Thymus (tissue), 11 donors: ENCODE measurements at regions not wholly inside any gene's neighbourhood (a gene's known extent, or its start where the extent isn't known, plus 50 kb on each side); places are given as distances from the start of the nearest gene placed in this dataset.

Experiments
- DNase-seq, 9 donors: peaks; one replicate each; pipeline ENCODE4 v3.0.0-alpha.2; 2013; ENCODE audit warnings: low spot score in 9 of 9, low read depth in 6 of 9, missing footprints in 1 of 9
- H3K27ac ChIP-seq, 2 donors: one replicate each; pipeline ENCODE4 v1.5.1; 2013; ENCODE audit warnings: control low read depth in 1 of 2, low read depth in 1 of 2, low read length in 1 of 2, mild to moderate bottlenecking in 1 of 2, moderate library complexity in 1 of 2
- H3K27me3 ChIP-seq, 2 donors: one replicate each; pipeline ENCODE4 v1.5.1; 2013; ENCODE audit warnings: low read length in 1 of 2; ENCODE audit not compliant: control insufficient read depth in 2 of 2, insufficient read depth in 1 of 2
- H3K36me3 ChIP-seq, 2 donors: one replicate each; pipeline ENCODE4 v1.5.1; 2013; ENCODE audit warnings: low read length in 1 of 2, mild to moderate bottlenecking in 1 of 2, moderate library complexity in 1 of 2; ENCODE audit not compliant: control insufficient read depth in 2 of 2, insufficient read depth in 2 of 2
- H3K4me1 ChIP-seq, 2 donors: one replicate each; pipeline ENCODE4 v1.5.1; 2013; ENCODE audit warnings: low read length in 2 of 2; ENCODE audit not compliant: control insufficient read depth in 2 of 2, insufficient read depth in 2 of 2
- H3K4me3 ChIP-seq, 2 donors: one replicate each; pipeline ENCODE4 v1.5.1; 2013; ENCODE audit warnings: low read length in 2 of 2, control low read depth in 1 of 2, mild to moderate bottlenecking in 1 of 2
- H3K9me3 ChIP-seq, 2 donors: one replicate each; pipeline ENCODE4 v1.5.1; 2013; ENCODE audit warnings: low read length in 1 of 2, mild to moderate bottlenecking in 1 of 2; ENCODE audit not compliant: control insufficient read depth in 2 of 2, insufficient read depth in 1 of 2
- WGBS: extraction: QIAGEN DNeasy Blood & Tissue Kit; methylation state at CpG from one replicate; pipeline ENCODE4 v1.1.7; 2013; 5-methylcytosine and 5-hydroxymethylcytosine counted together
- donor health status: healthy.

DNA sequence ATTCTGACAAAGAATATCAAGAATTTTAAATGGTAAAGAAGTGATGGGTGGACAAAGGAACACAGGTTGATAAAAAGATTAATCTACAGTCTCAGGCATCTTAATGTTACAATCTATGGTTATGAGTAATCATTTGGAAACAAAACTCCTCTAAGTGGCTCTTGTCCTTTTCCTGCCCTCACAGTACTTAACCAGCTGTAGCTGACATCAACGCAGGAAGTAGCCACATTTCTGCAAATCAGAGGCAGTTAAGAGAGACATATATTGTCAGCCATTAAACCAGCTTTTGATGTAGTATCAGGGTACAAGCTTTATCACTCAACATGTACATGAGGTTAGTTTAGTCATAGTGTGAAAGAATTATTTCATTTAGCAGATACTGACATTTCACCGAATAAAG, 244.6 kb downstream of the NR4A2 start:
- Histone ChIP-seq H3K27me3 (no peaks in the 10 kb centered on the region), H3K4me1 (no peaks in the 10 kb centered on the region), H3K4me3 (no peak overlapping the region), H3K9me3 (peaks cover 0 to 12% of the 10 kb centered on the region in 2 donors), H3K36me3 (no peaks in the 10 kb centered on the region), H3K27ac (no peak overlapping the region)
- WGBS, result 90% methylated on average over 2 of the region's 2 CpGs
- no peak for DNase-seq

DNA sequence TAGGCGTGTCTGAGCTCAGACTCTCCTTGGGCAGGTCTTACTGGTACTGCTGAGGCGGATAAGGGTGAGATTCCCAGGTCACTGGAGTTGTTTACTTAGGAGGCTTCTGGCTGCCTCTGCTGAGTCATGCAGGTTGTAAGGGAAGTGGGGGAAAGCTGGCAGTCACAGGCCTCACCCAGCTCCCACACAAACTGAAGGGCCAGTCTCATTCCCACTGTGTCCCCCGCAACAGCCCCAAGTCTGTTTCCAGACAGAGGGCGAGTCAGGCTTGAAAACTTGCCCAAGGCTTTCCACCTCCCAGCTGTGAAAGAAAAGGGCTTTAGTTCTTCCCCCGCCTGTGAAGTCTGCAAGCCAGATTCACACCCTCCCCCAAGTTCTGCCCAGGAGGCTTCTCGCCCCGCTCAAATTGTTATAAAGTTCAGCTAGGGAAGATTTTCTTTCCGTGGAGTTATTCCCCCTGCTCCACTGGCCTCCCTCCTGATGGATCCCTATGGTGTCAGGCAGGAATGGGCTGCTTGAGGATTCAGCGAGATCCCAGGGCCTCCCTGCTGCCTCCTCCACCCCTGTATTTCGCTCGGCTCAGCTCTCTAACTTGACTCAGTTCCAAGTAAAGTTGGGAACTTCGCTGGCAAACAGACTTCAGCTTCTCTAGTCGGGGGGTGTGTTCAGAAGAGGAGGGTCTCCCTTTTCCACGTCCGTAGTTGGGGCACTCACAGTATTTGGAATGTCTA, 248.6 kb downstream of the NR4A2 start:
- Histone ChIP-seq H3K27me3 (no peaks in the 10 kb centered on the region), H3K27ac (no peak overlapping the region), H3K36me3 (no peaks in the 10 kb centered on the region), H3K4me3 (no peak overlapping the region), H3K9me3 (peaks cover 0 to 12% of the 10 kb centered on the region in 2 donors), H3K4me1 (no peaks in the 10 kb centered on the region)
- 92% methylated on average over 15 of the region's 15 CpGs for WGBS
- no peak for DNase-seq

DNA sequence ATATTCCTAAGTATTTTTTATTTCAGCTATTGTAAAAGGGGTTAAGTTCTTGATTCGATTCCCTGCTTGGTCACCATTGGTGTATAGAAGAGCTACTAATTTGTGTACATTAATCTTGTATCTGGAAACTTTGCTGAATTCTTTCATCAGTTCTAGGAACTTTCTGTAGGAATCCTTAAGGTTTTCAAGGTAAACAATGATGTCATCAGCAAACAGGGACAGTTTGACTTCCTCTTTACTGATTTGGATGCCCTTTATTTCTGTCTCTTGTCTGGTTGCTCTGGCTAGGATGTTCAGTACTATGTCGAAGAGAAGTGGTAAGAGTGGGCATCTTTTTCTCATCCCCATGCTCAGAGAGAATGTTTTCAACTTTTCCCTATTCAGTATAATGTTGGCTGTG, 252.7 kb downstream of the NR4A2 start:
- Histone ChIP-seq H3K27ac (no peak overlapping the region), H3K9me3 (peaks cover 0 to 12% of the 10 kb centered on the region in 2 donors), H3K4me3 (no peak overlapping the region), H3K36me3 (no peaks in the 10 kb centered on the region), H3K27me3 (no peaks in the 10 kb centered on the region), H3K4me1 (no peaks in the 10 kb centered on the region)
- WGBS, result 91% methylated on average over 2 of the region's 2 CpGs
- no peak for DNase-seq

DNA sequence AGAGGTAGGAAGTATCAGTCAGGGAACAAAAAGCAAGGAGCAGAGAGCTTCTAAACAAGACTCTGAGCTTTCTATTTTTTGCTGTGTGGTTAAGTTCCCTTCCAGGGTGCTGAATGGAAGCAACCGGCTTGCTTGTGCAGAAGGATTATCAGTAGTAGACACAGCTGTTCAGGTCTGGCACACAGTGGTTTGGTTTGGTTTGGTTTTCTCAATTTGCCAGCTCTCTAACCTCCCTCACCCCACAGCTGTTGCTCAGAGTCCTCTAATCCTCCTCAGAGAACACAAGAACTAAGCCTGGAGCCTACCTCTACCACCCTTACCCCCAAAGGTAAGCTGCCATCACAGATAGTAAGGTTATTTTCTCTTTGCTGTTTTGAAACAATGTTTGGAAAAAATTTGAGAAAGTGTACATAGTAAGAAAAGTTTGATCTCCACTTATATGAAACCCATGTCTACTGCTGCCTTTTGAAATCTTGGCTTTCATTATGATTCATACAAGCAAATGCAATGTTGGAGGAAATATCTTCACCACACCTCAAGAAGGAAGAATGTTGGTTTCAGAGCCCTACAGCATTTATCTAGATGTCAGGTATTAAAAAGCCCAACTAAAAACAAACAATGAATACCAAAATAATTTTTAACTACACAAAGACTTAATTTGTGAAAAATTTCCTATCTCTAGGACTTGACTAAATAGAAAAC, 255.3 kb downstream of the NR4A2 start:
- DNase-seq, result no peak
- no peak overlapping the region for H3K4me3 ChIP-seq
- no peaks in the 10 kb centered on the region for H3K4me1 ChIP-seq
- H3K36me3 ChIP-seq, result no peaks in the 10 kb centered on the region
- H3K27me3 ChIP-seq, result no peaks in the 10 kb centered on the region
- H3K27ac ChIP-seq, result no peak overlapping the region
- H3K9me3 ChIP-seq, result no peaks in the 10 kb centered on the region
- WGBS, result 84% methylated on average over 1 of the region's 1 CpG

DNA sequence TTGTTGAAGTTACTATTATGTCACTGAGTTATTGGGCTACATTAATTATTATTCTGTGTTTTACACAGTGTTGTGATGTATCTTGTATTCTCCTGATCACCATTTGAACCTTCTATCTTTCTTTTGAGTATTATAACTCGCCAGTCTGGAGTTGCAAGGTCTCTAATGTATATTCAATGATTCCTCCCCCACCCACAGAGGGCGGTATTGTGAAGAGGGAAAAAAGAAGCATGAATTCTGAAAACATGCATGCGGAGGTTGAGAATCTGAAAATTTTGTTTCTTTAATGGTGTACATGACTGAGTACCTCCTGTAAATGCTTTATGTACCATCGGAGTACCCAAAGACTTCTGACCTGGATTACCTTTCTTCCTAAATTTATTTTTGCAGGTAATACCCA, 266.6 kb downstream of the NR4A2 start:
- Histone ChIP-seq H3K4me1 (no peaks in the 10 kb centered on the region), H3K4me3 (no peak overlapping the region), H3K36me3 (no peaks in the 10 kb centered on the region), H3K27me3 (no peaks in the 10 kb centered on the region), H3K27ac (no peak overlapping the region), H3K9me3 (no peaks in the 10 kb centered on the region)
- 88% methylated on average over 4 of the region's 4 CpGs for WGBS
- no peak for DNase-seq

DNA sequence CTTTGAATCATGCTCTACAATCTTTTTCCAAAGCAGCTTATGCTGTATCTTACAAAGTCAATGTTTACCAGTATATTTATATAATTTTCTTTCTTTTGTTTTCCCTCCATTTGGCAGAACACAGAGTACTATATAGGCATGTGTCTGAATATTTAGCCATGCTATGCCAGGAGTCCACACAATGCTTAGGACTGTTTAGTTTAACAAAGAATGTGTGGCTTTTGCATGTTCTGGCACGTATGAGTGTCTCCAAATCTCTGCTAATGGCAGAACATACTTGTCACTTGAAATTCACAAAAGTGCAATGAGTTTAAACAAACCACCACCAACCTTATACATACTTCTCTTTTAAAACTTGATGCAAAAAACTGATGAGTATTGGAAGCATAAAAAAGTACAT, 268.0 kb downstream of the NR4A2 start:
- Histone ChIP-seq H3K27me3 (no peaks in the 10 kb centered on the region), H3K36me3 (no peaks in the 10 kb centered on the region), H3K27ac (no peak overlapping the region), H3K4me1 (no peaks in the 10 kb centered on the region), H3K4me3 (no peak overlapping the region), H3K9me3 (no peaks in the 10 kb centered on the region)
- WGBS, result 75% methylated on average over 1 of the region's 1 CpG
- DNase-seq, result no peak

DNA sequence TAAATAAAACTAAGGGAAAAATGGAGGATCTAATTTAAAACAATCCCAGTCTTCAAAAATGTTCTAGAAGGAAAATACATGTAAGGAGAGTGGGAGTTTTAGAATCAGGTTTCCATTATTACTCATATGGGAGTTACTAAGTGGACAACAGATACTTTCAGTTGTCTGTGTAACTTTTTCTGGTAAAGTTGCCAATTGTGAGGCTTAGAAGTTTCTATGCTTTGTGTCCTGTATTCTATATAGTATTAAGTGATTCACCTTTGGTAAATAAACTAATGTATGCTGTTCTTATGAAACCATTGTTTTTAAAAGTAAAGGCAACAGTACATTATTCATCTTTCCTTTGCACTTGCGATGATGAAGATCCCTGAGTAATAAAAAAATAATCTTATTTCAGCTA, 274.9 kb downstream of the NR4A2 start:
- Histone ChIP-seq H3K27me3 (no peaks in the 10 kb centered on the region), H3K4me1 (no peaks in the 10 kb centered on the region), H3K36me3 (no peaks in the 10 kb centered on the region), H3K4me3 (no peak overlapping the region), H3K27ac (no peak overlapping the region), H3K9me3 (no peaks in the 10 kb centered on the region)
- 94% methylated on average over 1 of the region's 1 CpG for WGBS
- no peak for DNase-seq

DNA sequence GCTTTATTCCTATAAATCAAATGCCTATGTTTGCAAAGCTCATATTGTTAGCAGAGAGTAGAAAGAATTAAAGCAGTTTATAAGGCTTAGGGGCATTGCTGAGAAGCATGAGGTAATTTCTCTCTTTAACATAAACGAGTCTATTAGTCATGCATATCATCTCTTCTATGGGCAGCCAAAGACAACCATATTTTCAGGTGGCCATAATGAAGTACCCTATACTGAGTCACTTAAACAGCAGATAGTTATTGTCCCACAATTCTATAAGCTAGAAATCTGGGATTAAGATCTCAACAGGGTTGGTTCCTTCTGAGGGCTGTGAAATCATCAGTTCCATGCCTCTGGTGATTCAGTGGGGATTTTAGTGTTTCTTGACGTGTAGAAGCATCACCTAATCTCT, 277.5 kb downstream of the NR4A2 start:
- DNase-seq, result no peak
- 76% methylated on average over 2 of the region's 2 CpGs for WGBS
- Histone ChIP-seq H3K36me3 (no peaks in the 10 kb centered on the region), H3K27ac (no peak overlapping the region), H3K9me3 (no peaks in the 10 kb centered on the region), H3K4me3 (no peak overlapping the region), H3K4me1 (no peaks in the 10 kb centered on the region), H3K27me3 (no peaks in the 10 kb centered on the region)

DNA sequence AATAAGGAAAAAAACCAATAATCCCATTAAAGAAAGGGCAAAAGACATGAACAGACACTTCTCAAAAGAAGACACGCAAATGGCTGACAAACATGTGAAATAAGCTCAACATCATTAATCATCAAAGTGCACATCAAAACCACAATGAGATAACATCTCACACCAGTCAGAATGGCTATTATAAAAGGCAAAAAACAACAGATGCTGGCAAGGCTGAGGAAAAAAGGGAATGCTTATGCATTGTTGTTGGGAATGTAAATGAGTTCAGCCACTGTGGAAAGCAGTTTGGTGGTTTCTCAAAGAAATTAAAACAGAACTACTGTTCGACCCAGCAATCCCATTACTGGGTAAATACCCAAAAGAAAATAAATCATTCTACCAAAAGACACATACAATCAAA, 285.6 kb downstream of the NR4A2 start:
- Histone ChIP-seq H3K27ac (no peak overlapping the region), H3K4me3 (no peak overlapping the region), H3K36me3 (no peaks in the 10 kb centered on the region), H3K4me1 (no peaks in the 10 kb centered on the region), H3K27me3 (no peaks in the 10 kb centered on the region), H3K9me3 (peaks cover 0 to 9% of the 10 kb centered on the region in 2 donors)
- WGBS, result 82% methylated on average over 2 of the region's 2 CpGs
- DNase-seq, result no peak
